ENCODE measurements at regions not wholly inside any gene's neighbourhood (a gene's known extent, or its start where the extent isn't known, plus 50 kb on each side); places are given as distances from the start of the nearest gene placed in this dataset.
"Not testable (repeated sequence)": the region's sequence is repeated elsewhere in the genome, so short reads cannot be mapped to it uniquely, and the experiment has no call there.

- DNase-seq (ENCODE audit: low read depth in 1 of 2, low spot score in 2 of 2): no peak
- Histone ChIP-seq H3K27me3 (replicated peaks) (no peaks in the 10 kb centered on the region), H3K36me3 (no peaks in the 10 kb centered on the region), H3K9me3 (replicated peaks) (no peaks in the 10 kb centered on the region), H3K27ac (no peak overlapping the region), H3K4me3 (no peak overlapping the region), H3K4me1 (replicated peaks) (no peaks in the 10 kb centered on the region)
Measured at GRCh38 chr3:21017115-21017852, 733.7 kb downstream of the ZNF385D start.

- no peaks in the 10 kb centered on the region for H3K36me3 ChIP-seq
- H3K27me3 ChIP-seq (replicated peaks): no peaks in the 10 kb centered on the region
- H3K4me1 ChIP-seq (replicated peaks): no peaks in the 10 kb centered on the region
- H3K4me3 ChIP-seq: no peak overlapping the region
- no peaks in the 10 kb centered on the region for H3K9me3 ChIP-seq (replicated peaks)
- no peak overlapping the region for H3K27ac ChIP-seq
- DNase-seq (ENCODE audit: low read depth in 1 of 2, low spot score in 2 of 2): no peak
Measured at GRCh38 chr3:21013566-21013965, 737.4 kb downstream of the ZNF385D start.

- no peaks in the 10 kb centered on the region for H3K27me3 ChIP-seq (replicated peaks)
- H3K27ac ChIP-seq: no peak overlapping the region
- H3K4me3 ChIP-seq: no peak overlapping the region
- H3K36me3 ChIP-seq: no peaks in the 10 kb centered on the region
- no peak for DNase-seq (ENCODE audit: low read depth in 1 of 2, low spot score in 2 of 2)
- H3K9me3 ChIP-seq (replicated peaks): no peaks in the 10 kb centered on the region; the same call in none of the 2 replicates
- no peaks in the 10 kb centered on the region for H3K4me1 ChIP-seq (replicated peaks)
Measured at GRCh38 chr3:20999661-21000060, 751.3 kb downstream of the ZNF385D start.

- H3K27ac ChIP-seq: no peak overlapping the region
- no peak overlapping the region for H3K4me3 ChIP-seq
- H3K27me3 ChIP-seq (replicated peaks): no peaks in the 10 kb centered on the region
- no peaks in the 10 kb centered on the region for H3K36me3 ChIP-seq
- no peaks in the 10 kb centered on the region; the same call in none of the 2 replicates for H3K9me3 ChIP-seq (replicated peaks)
- no peaks in the 10 kb centered on the region for H3K4me1 ChIP-seq (replicated peaks)
- DNase-seq (ENCODE audit: low read depth in 1 of 2, low spot score in 2 of 2): no peak
Measured at GRCh38 chr3:20997183-20997582, 753.8 kb downstream of the ZNF385D start.

DNA sequence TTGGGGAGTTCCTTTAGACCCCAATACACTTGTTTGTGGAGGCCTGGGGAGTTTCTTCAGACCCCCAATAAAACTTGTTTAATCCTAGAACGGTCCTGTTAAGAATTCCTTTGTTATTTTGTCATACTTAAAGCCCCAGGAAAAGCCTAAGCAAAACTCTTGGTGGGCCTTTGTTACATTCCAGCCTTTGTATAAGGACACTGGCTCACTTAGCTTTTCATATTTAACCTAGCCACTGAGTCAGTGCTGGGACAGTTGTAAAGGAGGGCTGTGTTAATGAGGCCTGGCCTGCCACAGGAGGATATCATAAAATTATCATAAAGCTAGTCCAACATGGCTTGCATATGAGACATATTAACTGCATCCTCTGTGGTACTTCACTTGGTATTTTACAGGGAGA is 760.1 kb downstream of the ZNF385D start:
- Histone ChIP-seq H3K9me3 (replicated peaks) (no peaks in the 10 kb centered on the region; the same call in 1 of the 2 replicates), H3K27ac (no peak overlapping the region), H3K27me3 (replicated peaks) (no peaks in the 10 kb centered on the region), H3K4me3 (no peak overlapping the region), H3K4me1 (replicated peaks) (no peaks in the 10 kb centered on the region), H3K36me3 (no peaks in the 10 kb centered on the region)
- DNase-seq (ENCODE audit: low read depth in 1 of 2, low spot score in 2 of 2): no peak

DNA sequence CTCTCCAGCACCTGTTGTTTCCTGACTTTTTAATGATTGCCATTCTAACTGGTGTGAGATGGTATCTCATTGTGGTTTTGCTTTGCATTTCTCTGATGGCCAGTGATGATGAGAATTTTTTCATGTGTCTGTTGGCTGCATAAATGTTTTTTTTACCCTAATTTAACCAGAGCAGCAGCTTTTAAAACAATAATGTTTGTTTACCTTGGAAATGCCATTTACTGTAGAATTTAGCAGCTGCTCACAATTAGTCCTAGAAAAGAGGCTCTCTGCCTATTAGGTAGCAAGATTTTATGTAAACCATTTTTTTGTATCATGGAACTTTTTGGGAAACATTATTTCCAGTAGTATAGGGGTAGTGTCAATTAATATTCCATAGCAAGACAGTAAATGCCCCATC is 761.4 kb downstream of the ZNF385D start:
- H3K27me3 ChIP-seq (replicated peaks); H3K9me3 ChIP-seq (replicated peaks); H3K4me1 ChIP-seq (replicated peaks); H3K27ac ChIP-seq; H3K4me3 ChIP-seq; DNase-seq (ENCODE audit: low read depth in 1 of 2, low spot score in 2 of 2); H3K36me3 ChIP-seq: not testable (repeated sequence)

GRCh38 chr3:20984594-20985205 is 766.3 kb downstream of the ZNF385D start:
- Histone ChIP-seq H3K36me3 (no peaks in the 10 kb centered on the region), H3K4me3 (no peak overlapping the region), H3K27ac (no peak overlapping the region), H3K4me1 (replicated peaks) (no peaks in the 10 kb centered on the region), H3K27me3 (replicated peaks) (no peaks in the 10 kb centered on the region), H3K9me3 (replicated peaks) (0 out of 2 replicates have a peak, but pooled peaks cover 3% of the 10 kb centered on the region)
- DNase-seq (ENCODE audit: low read depth in 1 of 2, low spot score in 2 of 2): no peak

- no peak overlapping the region for H3K27ac ChIP-seq
- no peak for DNase-seq (ENCODE audit: low read depth in 1 of 2, low spot score in 2 of 2)
- no peaks in the 10 kb centered on the region for H3K36me3 ChIP-seq
- no peaks in the 10 kb centered on the region for H3K9me3 ChIP-seq (replicated peaks)
- no peaks in the 10 kb centered on the region for H3K4me1 ChIP-seq (replicated peaks)
- H3K4me3 ChIP-seq: no peak overlapping the region
- H3K27me3 ChIP-seq (replicated peaks): no peaks in the 10 kb centered on the region
Measured at GRCh38 chr3:20975188-20975651, 775.8 kb downstream of the ZNF385D start.

GRCh38 chr3:20974396-20974795 is 776.6 kb downstream of the ZNF385D start:
- Histone ChIP-seq H3K27me3 (replicated peaks) (no peaks in the 10 kb centered on the region), H3K4me3 (no peak overlapping the region), H3K4me1 (replicated peaks) (no peaks in the 10 kb centered on the region), H3K36me3 (no peaks in the 10 kb centered on the region), H3K27ac (no peak overlapping the region), H3K9me3 (replicated peaks) (no peaks in the 10 kb centered on the region)
- no peak for DNase-seq (ENCODE audit: low read depth in 1 of 2, low spot score in 2 of 2)

DNA sequence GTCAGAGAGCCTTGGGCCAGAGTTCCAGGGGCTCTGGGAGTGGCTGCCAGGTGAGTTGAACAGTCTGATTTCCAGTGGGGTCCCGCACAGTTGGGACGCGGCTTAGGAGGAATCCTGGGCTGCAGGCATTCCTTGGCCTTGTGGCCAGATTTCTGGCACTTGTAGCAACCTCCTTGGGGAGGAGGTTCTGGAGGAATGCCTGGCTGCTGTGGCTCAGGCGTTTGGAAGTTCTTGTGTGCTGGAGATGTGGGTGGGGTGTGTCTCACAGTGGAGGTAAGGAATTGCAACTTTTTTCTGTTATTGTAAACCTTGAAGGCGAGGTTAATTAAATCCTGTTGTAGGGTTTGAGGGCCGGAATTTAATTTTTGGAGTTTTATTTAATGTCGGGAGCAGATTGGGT is 780.2 kb downstream of the ZNF385D start:
- not testable (repeated sequence) for H3K9me3 ChIP-seq (replicated peaks); H3K36me3 ChIP-seq; H3K27ac ChIP-seq; H3K27me3 ChIP-seq (replicated peaks); H3K4me1 ChIP-seq (replicated peaks); H3K4me3 ChIP-seq; DNase-seq (ENCODE audit: low read depth in 1 of 2, low spot score in 2 of 2)

- H3K27ac ChIP-seq; H3K36me3 ChIP-seq; H3K27me3 ChIP-seq (replicated peaks); H3K4me3 ChIP-seq; DNase-seq (ENCODE audit: low read depth in 1 of 2, low spot score in 2 of 2); H3K9me3 ChIP-seq (replicated peaks); H3K4me1 ChIP-seq (replicated peaks): not testable (repeated sequence)
Measured at GRCh38 chr3:20967485-20967884, 781.5 kb upstream of the SGO1 start.

GRCh38 chr3:20958161-20958560 is 772.2 kb upstream of the SGO1 start:
- H3K4me1 ChIP-seq (replicated peaks): no peaks in the 10 kb centered on the region

DNA sequence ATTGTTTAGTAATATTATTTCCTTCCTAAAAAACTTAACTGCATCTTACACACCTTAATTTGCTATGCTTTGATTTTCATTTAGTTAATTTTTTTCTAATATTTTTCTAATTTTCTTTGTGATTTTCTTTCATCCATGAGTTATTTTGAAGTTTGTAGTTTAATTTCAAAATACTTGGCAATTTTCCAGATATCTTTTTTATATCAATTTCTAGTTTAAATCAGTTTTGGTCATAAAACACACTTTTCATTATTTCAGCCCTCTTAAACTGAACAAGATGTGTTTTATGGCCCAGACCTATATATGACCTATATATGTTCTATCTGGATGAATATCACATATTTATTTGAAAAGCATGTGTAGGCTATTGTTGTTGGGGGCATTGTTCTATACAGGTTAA is 759.9 kb upstream of the SGO1 start:
- no peak for DNase-seq (ENCODE audit: low read depth in 1 of 2, low spot score in 2 of 2)
- Histone ChIP-seq H3K36me3 (no peaks in the 10 kb centered on the region), H3K4me1 (replicated peaks) (no peaks in the 10 kb centered on the region), H3K27ac (no peak overlapping the region), H3K4me3 (no peak overlapping the region), H3K27me3 (replicated peaks) (no peaks in the 10 kb centered on the region), H3K9me3 (replicated peaks) (no peaks in the 10 kb centered on the region)

More at GRCh38 chr3:20958161-20958560, 772.2 kb upstream of the SGO1 start:
- Histone ChIP-seq H3K9me3 (replicated peaks) (peaks cover 4% of the 10 kb centered on the region; the same call in 1 of the 2 replicates), H3K27ac (no peak overlapping the region), H3K27me3 (replicated peaks) (no peaks in the 10 kb centered on the region), H3K4me3 (no peak overlapping the region), H3K36me3 (no peaks in the 10 kb centered on the region)
- no peak for DNase-seq (ENCODE audit: low read depth in 1 of 2, low spot score in 2 of 2)

DNA sequence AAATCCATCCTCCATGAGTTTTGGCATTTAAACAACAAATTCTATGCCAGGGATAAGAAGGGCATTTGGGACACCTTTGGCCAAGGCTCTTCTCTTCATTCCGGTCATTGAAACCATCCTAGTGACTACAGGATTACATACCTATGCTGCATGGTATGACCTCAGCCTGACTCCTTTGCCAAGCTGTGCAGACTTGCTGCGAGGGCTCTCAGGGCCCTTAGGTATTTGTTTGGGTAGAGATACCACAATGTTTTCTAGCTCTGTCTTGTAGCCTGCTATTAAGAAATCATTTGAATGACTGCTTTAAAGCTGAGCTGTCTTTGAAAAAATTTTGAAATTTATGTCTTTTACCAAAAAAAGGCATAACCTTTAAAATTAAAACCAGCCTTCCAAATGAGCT is 749.8 kb upstream of the SGO1 start:
- Histone ChIP-seq H3K36me3 (no peaks in the 10 kb centered on the region), H3K27ac (no peak overlapping the region), H3K9me3 (replicated peaks) (no peaks in the 10 kb centered on the region), H3K4me3 (no peak overlapping the region), H3K27me3 (replicated peaks) (no peaks in the 10 kb centered on the region), H3K4me1 (replicated peaks) (no peaks in the 10 kb centered on the region)
- no peak for DNase-seq (ENCODE audit: low read depth in 1 of 2, low spot score in 2 of 2)

Data from SJSA1 (cell line).